ENCODE measurements at regions not wholly inside any gene's neighbourhood (a gene's known extent, or its start where the extent isn't known, plus 50 kb on each side); places are given as distances from the start of the nearest gene placed in this dataset.

GRCh38 chr15:30030345-30030744 lies 52.4 kb upstream of the GOLGA8J start:
- CTCF ChIA-PET = no interaction called here
- intact Hi-C loops (cut with micrococcal nuclease; ENCODE audit: unreplicated experiment) = loop anchor here (1.0 kb wide), 1 partner anchor 362 kb away; no protein-coding TSS in a partner anchor
- Histone ChIP-seq H3F3A (ENCODE audit: insufficient read depth, low read depth) (no peaks in the 10 kb centered on the region), H3K4me1 (replicated peaks; ENCODE audit: insufficient read depth) (no peaks in the 10 kb centered on the region), H3K9me2 (ENCODE audit: insufficient read depth) (no peaks in the 10 kb centered on the region), H3K9me3 (ENCODE audit: insufficient read depth, low read depth) (no peaks in the 10 kb centered on the region), H2AFZ (no peak overlapping the region), H4K20me1 (ENCODE audit: insufficient read depth) (no peaks in the 10 kb centered on the region), H3K27me3 (ENCODE audit: insufficient read depth, low read depth) (no peaks in the 10 kb centered on the region), H3K79me2 (ENCODE audit: low read depth) (no peaks in the 10 kb centered on the region), H3K27ac (no peak overlapping the region), H3K36me3 (ENCODE audit: low read depth) (no peaks in the 10 kb centered on the region), H3K4me3 (no peak overlapping the region), H3K4me2 (no peak overlapping the region)
- no peak for TF ChIP-seq EZH2 (IDR thresholded peaks at IDR 0.05; ENCODE audit: low read depth)
- peak; percentile 43 for TF ChIP-seq CTCF (conservative IDR thresholded peaks at IDR 0.05)
- POLR2A ChIA-PET (ENCODE audit: unreplicated experiment) = no interaction called here
- DNase-seq = no peak
- no TSS peak for BruUV-seq (replicated peaks)

GRCh38 chr15:30023798-30024295 lies 58.9 kb upstream of the GOLGA8J start:
- Histone ChIP-seq H3K9me2 (ENCODE audit: insufficient read depth) (no peaks in the 10 kb centered on the region), H3K9me3 (ENCODE audit: insufficient read depth, low read depth) (no peaks in the 10 kb centered on the region), H3K27me3 (ENCODE audit: insufficient read depth, low read depth) (no peaks in the 10 kb centered on the region; the same call in 1 of the 2 replicates), H4K20me1 (ENCODE audit: insufficient read depth) (no peaks in the 10 kb centered on the region), H3K27ac (no peak overlapping the region), H3K4me2 (no peak overlapping the region), H3F3A (ENCODE audit: insufficient read depth, low read depth) (no peaks in the 10 kb centered on the region), H3K36me3 (ENCODE audit: low read depth) (no peaks in the 10 kb centered on the region), H3K4me1 (replicated peaks; ENCODE audit: insufficient read depth) (no peaks in the 10 kb centered on the region), H3K4me3 (no peak overlapping the region), H2AFZ (no peak overlapping the region), H3K79me2 (ENCODE audit: low read depth) (no peaks in the 10 kb centered on the region)
- ChIA-PET POLR2A (ENCODE audit: unreplicated experiment) (no interaction called here), CTCF (no interaction called here)
- intact Hi-C loops (cut with micrococcal nuclease; ENCODE audit: unreplicated experiment) = no loop called here
- no peak for DNase-seq
- TF ChIP-seq EZH2 (IDR thresholded peaks at IDR 0.05; ENCODE audit: low read depth) (no peak), CTCF (conservative IDR thresholded peaks at IDR 0.05) (no peak)
- BruUV-seq (replicated peaks) = no TSS peak

- H3K4me1 ChIP-seq (replicated peaks; ENCODE audit: insufficient read depth) = no peaks in the 10 kb centered on the region
- no peaks in the 10 kb centered on the region for H3K36me3 ChIP-seq (ENCODE audit: low read depth)
- no peaks in the 10 kb centered on the region for H3K79me2 ChIP-seq (ENCODE audit: low read depth)
- H3K4me2 ChIP-seq = no peak overlapping the region
- CTCF ChIA-PET = no interaction called here
- no peaks in the 10 kb centered on the region for H3K9me3 ChIP-seq (ENCODE audit: insufficient read depth, low read depth)
- H3K4me3 ChIP-seq = no peak overlapping the region
- POLR2A ChIA-PET (ENCODE audit: unreplicated experiment) = no interaction called here
- H2AFZ ChIP-seq = no peak overlapping the region
- BruUV-seq (replicated peaks) = no TSS peak
- no peak for DNase-seq
- H3K27me3 ChIP-seq (ENCODE audit: insufficient read depth, low read depth) = no peaks in the 10 kb centered on the region
- no peaks in the 10 kb centered on the region for H3F3A ChIP-seq (ENCODE audit: insufficient read depth, low read depth)
- TF ChIP-seq EZH2 (IDR thresholded peaks at IDR 0.05; ENCODE audit: low read depth) = no peak
- TF ChIP-seq CTCF (conservative IDR thresholded peaks at IDR 0.05) = no peak
- H4K20me1 ChIP-seq (ENCODE audit: insufficient read depth) = no peaks in the 10 kb centered on the region
- H3K9me2 ChIP-seq (ENCODE audit: insufficient read depth) = no peaks in the 10 kb centered on the region
- intact Hi-C loops (cut with micrococcal nuclease; ENCODE audit: unreplicated experiment) = no loop called here
- H3K27ac ChIP-seq = no peak overlapping the region
Measured at GRCh38 chr15:30010746-30011145, 72.0 kb upstream of the GOLGA8J start.
